HepG2 (cell line): ENCODE measurements at regions not wholly inside any gene's neighbourhood (a gene's known extent, or its start where the extent isn't known, plus 50 kb on each side); places are given as distances from the start of the nearest gene placed in this dataset.

ENCODE experiments used
- ATAC-seq: fragments of 200-7000 bp; cut with Tn5 transposase; 3 replicates; pipeline ENCODE4 v1.9.1; 2020; ENCODE audit warnings: mild to moderate bottlenecking, moderate library complexity
- BruUV-seq: library from RNA; stranded (reverse); fragments of 400-500 nt; replicated peaks from 2 replicates; lab custom pipeline; 2021; lab: Mats Ljungman, UMichigan
- CTCF ChIA-PET: fragments of 300-600 bp; formaldehyde crosslinking; extraction: SDS; loops from one replicate; lab custom pipeline; 2021; ENCODE audit warnings: low total read pairs, inconsistent platforms, low intra/inter-chr PET ratio; lab: Yijun Ruan, JAX
- POLR2A ChIA-PET: fragments of 350-600 bp; sonication (Branson Sonifier 250); formaldehyde crosslinking; loops from one replicate; lab custom pipeline; 2020; ENCODE audit warnings: antibody characterized with exemption, inconsistent platforms; lab: Yijun Ruan, JAX
- DNase-seq: peaks from one replicate; pipeline ENCODE4 v3.0.0-alpha.2; 2015; ENCODE audit warnings: low spot score
- FAIRE-seq: peaks from 3 replicates; lab custom pipeline; 2011; peaks lifted over from hg19 to GRCh38; lab: Jason Lieb, UNC
- H2AFZ ChIP-seq: one replicate; pipeline ENCODE4 v1.6.1; 2011; ENCODE audit warnings: low read length, inconsistent platforms
- H3K27ac ChIP-seq: fragments of 300-600 bp; 3 replicates; pipeline ENCODE4 v1.8.0; 2011; ENCODE audit warnings: mixed run types, mild to moderate bottlenecking, mixed read lengths, low read length, inconsistent platforms; ENCODE audit not compliant: insufficient read depth; ENCODE audit errors: extremely low read length
- H3K27me3 ChIP-seq, 2 experiments: fragments of 200-600 bp in 1 of 2; 2 replicates in 1 of 2; 3 replicates in 1 of 2; pipeline versions ENCODE4 v1.6.0 to v1.8.0; 2011; ENCODE audit warnings: low read length in 2 of 2, mild to moderate bottlenecking in 2 of 2, moderate library complexity in 2 of 2, inconsistent platforms in 1 of 2; ENCODE audit not compliant: insufficient read depth in 2 of 2, control insufficient read depth in 1 of 2
- H3K36me3 ChIP-seq, 2 experiments: fragments of 200-600 bp in 1 of 2; replicated peaks in 1 of 2; 2 replicates in 1 of 2; 3 replicates in 1 of 2; pipeline versions ENCODE4 v1.5.1 to v1.8.0; 2011; ENCODE audit warnings: low read length in 2 of 2, inconsistent platforms in 1 of 2; ENCODE audit not compliant: insufficient read depth in 2 of 2, control insufficient read depth in 1 of 2
- H3K4me1 ChIP-seq: 2 replicates; pipeline ENCODE4 v1.5.1; 2012; ENCODE audit warnings: low read length, inconsistent platforms; ENCODE audit not compliant: insufficient read depth
- H3K4me2 ChIP-seq: 2 replicates; pipeline ENCODE4 v1.6.0; 2011; ENCODE audit warnings: low read depth, low read length, inconsistent platforms
- H3K4me3 ChIP-seq, 3 experiments: fragments of 200-600 bp in 1 of 3; sonication (generic), shearing (Covaris generic) in 1 of 3; replicated peaks in 1 of 3; 2 replicates each; pipeline ENCODE4 v1.5.1; 2011 to 2016; ENCODE audit warnings: low read length in 3 of 3, inconsistent platforms in 2 of 3, low read depth in 2 of 3, mild to moderate bottlenecking in 2 of 3, control low read depth in 1 of 3, mixed read lengths in 1 of 3; ENCODE audit not compliant: insufficient read depth in 1 of 3
- H3K79me2 ChIP-seq: one replicate; pipeline ENCODE4 v1.6.1; 2011; ENCODE audit warnings: low read length, inconsistent platforms; ENCODE audit not compliant: insufficient read depth
- H3K9ac ChIP-seq: 2 replicates; pipeline ENCODE4 v1.6.0; 2011; ENCODE audit warnings: mild to moderate bottlenecking, low read depth, low read length, inconsistent platforms; ENCODE audit not compliant: insufficient read depth
- H3K9me3 ChIP-seq: 2 replicates; pipeline ENCODE4 v1.5.1; 2012; ENCODE audit warnings: mild to moderate bottlenecking, low read length
- H4K20me1 ChIP-seq: 2 replicates; pipeline ENCODE4 v1.6.0; 2011; ENCODE audit warnings: inconsistent platforms, mild to moderate bottlenecking, low read length, moderate library complexity; ENCODE audit not compliant: insufficient read depth
- CEBPB ChIP-seq: IDR thresholded peaks from 2 replicates; pipeline ENCODE4 v1.6.1; 2011; ENCODE audit warnings: low read depth, low read length, improper control_type of control experiment, borderline replicate concordance
- KDM4B ChIP-seq: sonication (generic); formaldehyde crosslinking; IDR thresholded peaks from 2 replicates; pipeline ENCODE4 v1.4.0; 2020; ENCODE audit warnings: missing genetic modification reagents
- MXI1 ChIP-seq: IDR thresholded peaks from 3 replicates; pipeline ENCODE4 v1.6.1; 2012; ENCODE audit warnings: low read depth, low read length, inconsistent platforms, borderline replicate concordance
- PHF5A ChIP-seq: IDR thresholded peaks from one replicate; pipeline ENCODE4 v1.6.1; 2018; ENCODE audit warnings: low read depth, missing genetic modification reagents; ENCODE audit not compliant: unreplicated experiment
- RBM39 ChIP-seq: fragments of 200-400 bp; formaldehyde crosslinking; IDR thresholded peaks from one replicate; pipeline ENCODE4 v1.6.1; 2018; ENCODE audit warnings: antibody characterized with exemption, mild to moderate bottlenecking, low read depth, low read length; ENCODE audit not compliant: poor library complexity, severe bottlenecking
- SKI ChIP-seq: fragments of 450-650 bp; IDR thresholded peaks from one replicate; pipeline ENCODE4 v1.6.1; 2018; ENCODE audit warnings: mild to moderate bottlenecking; ENCODE audit not compliant: partially characterized antibody
- TOPORS ChIP-seq: sonication (generic); formaldehyde crosslinking; IDR thresholded peaks from 2 replicates; pipeline ENCODE4 v1.8.0; 2023; ENCODE audit warnings: mild to moderate bottlenecking, missing genetic modification reagents
- ZBTB3 ChIP-seq: sonication (generic); formaldehyde crosslinking; IDR thresholded peaks from 2 replicates; pipeline ENCODE4 v1.4.0; 2020; ENCODE audit warnings: low read depth, mild to moderate bottlenecking, moderate library complexity, missing genetic modification reagents, borderline replicate concordance
- ZC3H4 ChIP-seq: sonication (generic); formaldehyde crosslinking; IDR thresholded peaks from 2 replicates; pipeline ENCODE4 v1.4.0; 2020; ENCODE audit warnings: missing genetic modification reagents, borderline replicate concordance
- ZNF17 ChIP-seq: sonication (generic); formaldehyde crosslinking; IDR thresholded peaks from 2 replicates; pipeline ENCODE4 v1.5.0; 2020; ENCODE audit warnings: mild to moderate bottlenecking, missing genetic modification reagents
- ZNF501 ChIP-seq: sonication (generic); formaldehyde crosslinking; IDR thresholded peaks from 2 replicates; pipeline ENCODE4 v1.5.1; 2020; ENCODE audit warnings: mild to moderate bottlenecking, moderate library complexity, missing genetic modification reagents
- ZNF569 ChIP-seq: sonication (generic); formaldehyde crosslinking; IDR thresholded peaks from 2 replicates; pipeline ENCODE4 v1.5.0; 2020; ENCODE audit warnings: mild to moderate bottlenecking, missing genetic modification reagents, moderate library complexity, borderline replicate concordance
- ZNF614 ChIP-seq: IDR thresholded peaks from 2 replicates; pipeline ENCODE4 v1.6.1; 2018; ENCODE audit warnings: missing biosample characterization, missing genetic modification reagents, inconsistent platforms, borderline replicate concordance
- ZNF720 ChIP-seq: sonication (generic); formaldehyde crosslinking; IDR thresholded peaks from 2 replicates; pipeline ENCODE4 v1.4.0; 2020; ENCODE audit warnings: missing genetic modification reagents
- ZXDC ChIP-seq: sonication (generic); formaldehyde crosslinking; IDR thresholded peaks from 2 replicates; pipeline ENCODE4 v1.5.0; 2020; ENCODE audit warnings: mild to moderate bottlenecking, missing genetic modification reagents
- WGBS: methylation state at CpG from one replicate; pipeline ENCODE4 v1.1.6; 2017; ENCODE audit warnings: low lambda C conversion rate; 5-methylcytosine and 5-hydroxymethylcytosine counted together
- in situ Hi-C: cut with HindIII; loops from 2 replicates; pipeline ENCODE4 v1.10.0; 2017; ENCODE audit warnings: low pct_unique_long_range_greater_than_20kb; ENCODE audit not compliant: extremely low pct_ligation_motif_present
- intact Hi-C: fragments of 100-400 bp; cut with micrococcal nuclease; formaldehyde crosslinking; loops from one replicate; pipeline ENCODE4 v1.10.0; 2022; ENCODE audit not compliant: unreplicated experiment
- TF ChIP-seq, protein P1 (sequence below): sonication (generic); formaldehyde crosslinking; IDR thresholded peaks from 2 replicates; pipeline ENCODE4 v1.4.0; 2020; ENCODE audit warnings: mild to moderate bottlenecking, missing genetic modification reagents, borderline replicate concordance
- TF ChIP-seq, protein P2 (sequence below): sonication (generic); formaldehyde crosslinking; IDR thresholded peaks from 2 replicates; pipeline ENCODE4 v1.5.0; 2020; ENCODE audit warnings: mild to moderate bottlenecking, missing genetic modification reagents, borderline replicate concordance

DNA sequence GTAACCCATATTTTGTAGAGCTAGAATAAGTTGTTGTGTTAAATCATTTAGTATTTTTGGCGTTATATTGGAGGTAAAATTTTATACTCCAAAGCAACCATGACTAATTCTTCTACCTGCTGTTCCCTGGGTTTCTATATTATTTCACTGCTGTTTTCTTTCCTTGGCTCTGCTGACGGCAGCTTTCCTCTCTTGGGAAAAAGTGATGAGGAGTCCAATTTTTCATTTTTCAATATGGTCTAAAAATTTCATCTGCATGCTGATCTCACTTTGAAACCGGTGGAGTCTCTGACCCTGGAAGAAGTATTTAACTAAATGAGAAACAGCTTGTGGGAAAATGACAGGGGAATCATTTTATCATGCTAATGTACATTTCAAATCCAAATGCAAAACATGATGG lies 110.2 kb downstream of the IFI44 start:
- Histone ChIP-seq H3K36me3 (no peaks in the 10 kb centered on the region), H3K27ac (no peak overlapping the region), H3K9ac (no peak overlapping the region), H4K20me1 (no peaks in the 10 kb centered on the region), H3K79me2 (no peaks in the 10 kb centered on the region), H3K4me3 (no peak overlapping the region), H3K4me1 (no peaks in the 10 kb centered on the region), H2AFZ (no peak overlapping the region), H3K27me3 (no peaks in the 10 kb centered on the region), H3K9me3 (peaks cover 58% of the 10 kb centered on the region), H3K4me2 (no peak overlapping the region)
- ATAC-seq (no peak), FAIRE-seq (no peak), DNase-seq (no peak)
- CTCF ChIA-PET: no interaction called here
- WGBS: 0% methylated on average over 3 of the region's 3 CpGs
- in situ Hi-C loops: no loop called here
- no TSS peak for BruUV-seq
- intact Hi-C loops: no loop called here
- TF ChIP-seq KDM4B (CRISPR knock-in tag): no peak
- TF ChIP-seq, protein P1, sequence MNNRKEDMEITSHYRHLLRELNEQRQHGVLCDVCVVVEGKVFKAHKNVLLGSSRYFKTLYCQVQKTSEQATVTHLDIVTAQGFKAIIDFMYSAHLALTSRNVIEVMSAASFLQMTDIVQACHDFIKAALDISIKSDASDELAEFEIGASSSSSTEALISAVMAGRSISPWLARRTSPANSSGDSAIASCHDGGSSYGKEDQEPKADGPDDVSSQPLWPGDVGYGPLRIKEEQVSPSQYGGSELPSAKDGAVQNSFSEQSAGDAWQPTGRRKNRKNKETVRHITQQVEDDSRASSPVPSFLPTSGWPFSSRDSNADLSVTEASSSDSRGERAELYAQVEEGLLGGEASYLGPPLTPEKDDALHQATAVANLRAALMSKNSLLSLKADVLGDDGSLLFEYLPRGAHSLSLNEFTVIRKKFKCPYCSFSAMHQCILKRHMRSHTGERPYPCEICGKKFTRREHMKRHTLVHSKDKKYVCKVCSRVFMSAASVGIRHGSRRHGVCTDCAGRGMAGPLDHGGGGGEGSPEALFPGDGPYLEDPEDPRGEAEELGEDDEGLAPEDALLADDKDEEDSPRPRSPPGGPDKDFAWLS (CRISPR knock-in tag): no peak
- TF ChIP-seq CEBPB: no peak
- no peak for TF ChIP-seq SKI
- TF ChIP-seq ZXDC: no peak
- no peak for TF ChIP-seq RBM39
- TF ChIP-seq ZNF569 (CRISPR knock-in tag): no peak
- TF ChIP-seq ZNF501: no peak
- no peak for TF ChIP-seq PHF5A (CRISPR knock-in tag)
- TF ChIP-seq, protein P2, sequence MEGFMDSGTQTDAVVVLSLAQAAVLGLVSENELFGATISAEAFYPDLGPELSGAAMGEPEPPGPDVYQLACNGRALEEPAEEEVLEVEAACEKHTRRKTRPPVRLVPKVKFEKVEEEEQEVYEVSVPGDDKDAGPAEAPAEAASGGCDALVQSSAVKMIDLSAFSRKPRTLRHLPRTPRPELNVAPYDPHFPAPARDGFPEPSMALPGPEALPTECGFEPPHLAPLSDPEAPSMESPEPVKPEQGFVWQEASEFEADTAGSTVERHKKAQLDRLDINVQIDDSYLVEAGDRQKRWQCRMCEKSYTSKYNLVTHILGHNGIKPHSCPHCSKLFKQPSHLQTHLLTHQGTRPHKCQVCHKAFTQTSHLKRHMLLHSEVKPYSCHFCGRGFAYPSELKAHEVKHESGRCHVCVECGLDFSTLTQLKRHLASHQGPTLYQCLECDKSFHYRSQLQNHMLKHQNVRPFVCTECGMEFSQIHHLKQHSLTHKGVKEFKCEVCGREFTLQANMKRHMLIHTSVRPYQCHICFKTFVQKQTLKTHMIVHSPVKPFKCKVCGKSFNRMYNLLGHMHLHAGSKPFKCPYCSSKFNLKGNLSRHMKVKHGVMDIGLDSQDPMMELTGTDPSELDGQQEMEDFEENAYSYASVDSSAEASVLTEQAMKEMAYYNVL (CRISPR knock-in tag): no peak
- TF ChIP-seq MXI1: no peak
- no peak for TF ChIP-seq ZNF720 (CRISPR knock-in tag)
- TF ChIP-seq TOPORS (CRISPR knock-in tag): no peak
- TF ChIP-seq ZBTB3 (CRISPR knock-in tag): no peak
- no peak for TF ChIP-seq ZC3H4 (CRISPR knock-in tag)
- TF ChIP-seq ZNF614 (CRISPR knock-in tag): no peak
- no peak for TF ChIP-seq ZNF17
- POLR2A ChIA-PET: no interaction called here
